HG03064 (cell line): ENCODE measurements at regions not wholly inside any gene's neighbourhood (a gene's known extent, or its start where the extent isn't known, plus 50 kb on each side); places are given as distances from the start of the nearest gene placed in this dataset.
"Not testable (repeated sequence)": the region's sequence is repeated elsewhere in the genome, so short reads cannot be mapped to it uniquely, and the experiment has no call there.

Experiments
- ATAC-seq: cut with Tn5 transposase; IDR thresholded peaks from one replicate; pipeline ENCODE4 v1.9.1; 2021; ENCODE audit warnings: low read depth; ENCODE audit not compliant: unreplicated experiment

- ATAC-seq = no peak
Observed at GRCh38 chr11:98657711-98658110, 363.0 kb upstream of the CNTN5 start.

DNA sequence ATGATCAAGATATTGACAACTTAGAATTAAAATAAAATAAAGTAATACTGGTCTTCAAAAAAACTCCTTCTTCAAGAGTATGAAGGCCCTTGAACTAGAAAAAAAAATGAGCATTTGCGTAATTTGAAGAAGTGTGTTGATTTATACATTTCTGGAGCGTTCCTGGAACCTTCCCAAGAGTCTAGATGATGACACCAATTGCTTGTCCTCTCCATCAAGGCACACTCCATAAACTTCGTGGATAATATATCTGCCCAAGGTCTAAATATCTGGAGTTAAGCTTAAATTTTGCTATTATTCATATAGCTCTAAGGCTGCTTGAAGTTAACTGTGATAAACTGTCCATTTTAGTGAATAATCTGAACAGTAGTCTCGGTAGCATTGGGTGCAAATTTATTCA is 361.3 kb upstream of the CNTN5 start:
- no peak for ATAC-seq

GRCh38 chr11:98674390-98674789 is 346.4 kb upstream of the CNTN5 start:
- no peak for ATAC-seq

GRCh38 chr11:98679673-98680072 is 341.1 kb upstream of the CNTN5 start:
- ATAC-seq = no peak

GRCh38 chr11:98701541-98701940 is 319.2 kb upstream of the CNTN5 start:
- no peak for ATAC-seq

DNA sequence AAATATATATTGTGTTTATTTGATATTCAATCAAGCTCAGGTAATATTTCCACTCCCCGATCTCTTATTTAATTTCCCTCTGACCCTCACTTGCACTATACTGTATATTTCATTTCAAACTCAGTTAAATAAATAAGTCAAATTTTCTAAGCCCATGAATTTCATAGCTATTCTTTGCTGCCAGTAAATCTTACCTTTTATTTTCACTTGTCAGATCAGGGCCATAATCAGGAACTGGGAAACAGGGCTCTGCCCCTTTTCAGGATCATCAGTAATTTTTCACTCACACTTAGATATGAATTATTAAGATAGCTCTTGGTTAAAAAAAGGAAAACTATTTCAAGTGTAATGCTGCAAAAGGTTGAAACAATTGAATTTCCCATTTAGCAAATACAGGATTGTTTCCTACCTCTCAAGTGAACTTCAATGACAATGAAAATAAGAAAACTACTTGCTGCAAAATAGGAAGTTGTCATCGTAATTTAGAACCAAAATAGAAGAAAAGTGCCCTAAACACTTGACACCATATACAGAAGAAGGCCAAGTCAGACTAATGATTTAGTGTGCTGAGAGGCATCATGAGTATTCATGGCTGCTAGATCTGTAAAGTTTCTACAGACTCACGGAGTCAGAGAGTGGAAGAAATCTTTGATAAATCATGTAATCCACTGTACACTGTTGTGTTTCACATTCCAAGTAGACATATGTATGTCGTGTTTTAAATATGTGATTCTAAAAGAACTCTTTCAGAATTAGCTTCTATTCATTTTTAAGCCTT is 316.8 kb upstream of the CNTN5 start:
- no peak for ATAC-seq

DNA sequence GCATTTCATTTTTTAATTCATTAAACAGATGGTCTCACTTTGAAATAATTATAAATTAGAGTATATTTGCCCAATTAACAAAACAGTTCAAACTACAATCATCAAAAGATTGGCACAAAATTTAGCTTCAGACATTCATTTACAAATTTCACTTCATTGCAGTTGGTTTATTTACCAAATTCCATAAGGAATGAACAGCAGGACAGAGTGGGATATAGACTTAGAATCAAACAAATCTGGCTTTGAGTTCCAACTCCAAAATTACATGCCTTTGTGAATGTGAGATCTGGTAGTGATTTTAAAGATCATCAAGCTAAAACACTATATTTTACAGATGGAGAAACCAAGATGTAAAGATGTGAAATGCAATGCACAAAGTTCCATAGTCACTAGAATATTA is 310.7 kb upstream of the CNTN5 start:
- no peak for ATAC-seq

- no peak for ATAC-seq
Observed at GRCh38 chr11:98710986-98711385, 309.8 kb upstream of the CNTN5 start.

- no peak for ATAC-seq
Observed at GRCh38 chr11:98720951-98721350, 299.8 kb upstream of the CNTN5 start.

- no peak for ATAC-seq
Observed at GRCh38 chr11:98725471-98725870, 295.3 kb upstream of the CNTN5 start.

GRCh38 chr11:98728421-98728820 is 292.3 kb upstream of the CNTN5 start:
- ATAC-seq = no peak

DNA sequence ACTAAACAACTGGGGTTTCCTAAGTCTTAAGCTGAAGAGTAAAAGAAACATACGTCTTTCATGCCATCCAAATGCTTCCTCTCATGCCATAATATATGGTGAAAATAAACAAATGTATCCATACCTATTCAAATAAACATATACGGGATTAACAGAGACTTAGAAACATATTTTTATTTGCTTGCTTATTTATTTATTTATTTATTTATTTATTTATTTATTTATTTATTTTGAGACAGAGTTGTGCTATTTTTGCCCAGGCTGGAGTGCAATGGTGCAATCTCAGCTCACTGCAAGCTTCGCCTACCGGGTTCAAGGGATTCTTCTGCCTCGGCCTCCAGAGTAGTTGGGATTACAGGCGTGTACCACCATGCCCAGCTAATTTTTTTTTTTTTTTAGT is 291.6 kb upstream of the CNTN5 start:
- no peak for ATAC-seq

DNA sequence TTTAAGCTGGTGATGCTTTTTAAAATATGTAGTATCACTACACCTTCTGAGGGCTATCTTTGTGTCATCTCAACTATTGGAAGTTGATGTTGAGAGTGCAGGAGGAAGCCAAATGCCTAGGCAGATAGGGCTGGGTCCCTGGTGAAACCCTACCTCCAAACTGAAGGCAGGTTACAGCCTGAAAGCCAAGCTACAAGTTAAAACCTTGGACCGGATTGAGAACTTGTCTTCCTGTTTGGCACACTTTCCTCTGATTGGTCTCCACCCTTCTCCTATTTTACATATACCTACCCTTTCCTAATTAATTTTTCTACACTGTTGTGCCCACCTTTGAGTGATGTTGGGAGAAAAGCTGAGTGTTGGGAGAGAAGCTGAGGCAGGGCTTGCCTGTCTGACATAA is 287.8 kb upstream of the CNTN5 start:
- no peak for ATAC-seq

DNA sequence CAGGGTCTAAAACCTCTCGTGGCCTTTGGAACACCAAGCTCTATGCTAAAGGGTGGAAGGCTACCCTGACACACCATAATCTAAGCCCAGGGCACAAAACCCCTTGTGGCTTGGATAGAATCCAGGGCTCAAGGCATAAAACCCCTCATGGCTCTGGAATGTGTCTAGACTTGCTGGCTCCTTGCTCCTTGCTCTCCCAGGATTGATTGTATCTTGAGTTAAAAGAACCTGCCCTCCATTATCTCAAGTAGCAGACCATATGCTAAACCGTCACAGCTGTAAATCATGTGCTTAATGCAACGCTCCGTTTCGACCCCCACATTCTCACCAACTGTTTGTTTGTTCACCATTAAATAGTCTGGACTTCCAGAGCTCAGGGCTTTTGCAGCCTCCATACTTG is 287.4 kb upstream of the CNTN5 start:
- ATAC-seq = not testable (repeated sequence)

GRCh38 chr11:98734686-98735085 is 286.1 kb upstream of the CNTN5 start:
- ATAC-seq = no peak

- no peak for ATAC-seq
Observed at GRCh38 chr11:98736833-98737232, 283.9 kb upstream of the CNTN5 start.

GRCh38 chr11:98740321-98740720 is 280.4 kb upstream of the CNTN5 start:
- ATAC-seq = no peak

DNA sequence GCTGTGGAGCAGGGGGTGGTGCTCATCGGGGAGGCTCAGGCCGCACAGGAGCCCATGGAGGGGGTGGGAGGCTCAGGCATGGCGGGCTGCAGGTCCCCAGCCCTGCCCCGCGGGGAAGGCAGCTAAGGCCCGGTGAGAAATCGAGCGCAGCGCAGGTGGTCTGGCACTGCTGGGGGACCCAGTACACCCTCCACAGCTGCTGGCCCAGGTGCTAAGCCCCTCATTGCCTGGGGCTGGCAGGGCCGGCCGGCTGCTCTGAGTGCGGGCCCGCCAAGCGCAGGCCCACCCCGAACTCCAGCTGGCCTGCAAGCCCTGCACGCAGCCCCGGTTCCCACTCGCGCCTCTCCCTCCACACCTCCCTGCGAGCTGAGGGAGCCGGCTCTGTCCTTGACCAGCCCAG is 257.3 kb upstream of the CNTN5 start:
- not testable (repeated sequence) for ATAC-seq

DNA sequence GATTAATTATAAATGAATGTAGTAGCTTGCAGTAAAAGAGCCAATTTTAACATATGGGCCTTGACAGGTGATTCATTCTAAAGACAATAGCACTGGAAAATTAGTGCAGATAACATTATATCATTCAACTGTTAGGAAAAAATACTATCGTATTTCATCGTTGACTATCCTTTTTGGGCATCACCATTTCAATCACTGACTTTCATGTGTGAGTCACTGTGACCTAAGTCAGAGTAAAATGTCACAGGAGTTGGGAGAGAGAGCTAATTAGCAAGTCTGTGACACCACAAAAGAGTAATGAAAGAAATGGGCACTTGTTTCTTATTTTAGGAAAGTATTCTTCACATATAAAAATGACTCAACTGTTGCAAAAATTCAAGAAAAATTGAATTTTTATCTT is 253.8 kb upstream of the CNTN5 start:
- no peak for ATAC-seq

DNA sequence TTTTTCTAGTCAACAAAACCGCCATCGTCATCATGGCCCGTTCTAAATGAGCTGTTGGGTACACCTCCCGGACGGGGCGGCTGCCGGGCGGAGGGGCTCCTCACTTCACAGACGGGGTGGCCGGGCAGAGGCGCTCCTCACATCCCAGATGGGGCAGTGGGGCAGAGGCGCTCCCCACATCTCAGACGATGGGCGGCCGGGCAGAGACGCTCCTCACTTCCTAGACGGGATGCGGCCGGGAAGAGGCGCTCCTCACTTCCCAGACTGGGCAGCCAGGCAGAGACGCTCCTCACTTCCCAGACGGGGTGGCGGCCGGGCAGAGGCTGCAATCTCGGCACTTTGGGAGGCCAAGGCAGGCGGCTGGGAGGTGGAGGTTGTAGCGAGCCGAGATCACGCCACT is 250.7 kb upstream of the CNTN5 start:
- not testable (repeated sequence) for ATAC-seq

DNA sequence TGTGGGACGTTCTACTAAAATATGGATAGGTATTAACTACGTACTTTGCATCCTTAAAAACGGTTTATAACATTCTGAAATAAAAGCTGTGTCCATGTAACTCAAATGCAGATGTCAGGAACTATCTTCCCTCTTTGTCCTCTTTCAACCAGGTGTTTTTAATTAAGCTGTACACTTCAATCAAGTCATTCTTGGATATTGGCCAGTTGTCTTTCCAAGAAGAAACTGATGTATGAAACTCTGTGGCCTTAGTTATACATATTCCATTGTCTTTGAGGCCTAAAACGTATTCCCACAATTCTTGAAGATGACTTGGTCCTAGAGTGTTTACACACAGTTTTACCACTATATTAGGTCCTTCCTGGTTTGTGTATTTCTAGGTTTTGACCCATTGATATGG is 249.0 kb upstream of the CNTN5 start:
- ATAC-seq = no peak

GRCh38 chr11:98772893-98773292 is 247.9 kb upstream of the CNTN5 start:
- no peak for ATAC-seq

GRCh38 chr11:98793276-98793675 is 227.5 kb upstream of the CNTN5 start:
- ATAC-seq = no peak
